Neural cell (in vitro differentiated cells): ENCODE measurements at regions not wholly inside any gene's neighbourhood (a gene's known extent, or its start where the extent isn't known, plus 50 kb on each side); places are given as distances from the start of the nearest gene placed in this dataset.

Source experiments
- H2AFZ ChIP-seq: fragments of 200-600, 300-800 bp; sonication (generic), shearing (Covaris generic); 2 replicates; pipeline ENCODE4 v1.6.0; 2014; ENCODE audit warnings: low read depth, mild to moderate bottlenecking, antibody characterized with exemption, low read length, moderate library complexity
- H3F3A ChIP-seq: fragments of 200-600 bp; shearing (Covaris generic); 2 replicates; pipeline ENCODE4 v1.6.1; 2016; ENCODE audit warnings: mild to moderate bottlenecking, moderate library complexity, mixed read lengths, antibody characterized with exemption, low read length; ENCODE audit not compliant: insufficient read depth, poor library complexity, severe bottlenecking
- H3K27ac ChIP-seq: fragments of 200-600, 300-800 bp; sonication (generic), shearing (Covaris generic); 2 replicates; pipeline ENCODE4 v1.5.1; 2014; ENCODE audit warnings: mild to moderate bottlenecking, low read length, moderate library complexity
- H3K27me3 ChIP-seq: fragments of 300-800, 200-600 bp; sonication (generic), shearing (Covaris generic); 2 replicates; pipeline ENCODE4 v1.6.0; 2014; ENCODE audit warnings: mild to moderate bottlenecking, low read depth, low read length, moderate library complexity; ENCODE audit not compliant: insufficient read depth
- H3K36me3 ChIP-seq: fragments of 300-800, 200-600 bp; sonication (generic), shearing (Covaris generic); 2 replicates; pipeline ENCODE4 v1.5.1; 2014; ENCODE audit warnings: mild to moderate bottlenecking, antibody characterized with exemption, low read length, moderate library complexity; ENCODE audit not compliant: insufficient read depth
- H3K4me2 ChIP-seq: fragments of 300-800, 200-600 bp; sonication (generic), shearing (Covaris generic); 2 replicates; pipeline ENCODE4 v1.6.0; 2014; ENCODE audit warnings: mild to moderate bottlenecking, low read length
- H3K4me3 ChIP-seq: fragments of 300-800, 200-600 bp; sonication (generic), shearing (Covaris generic); 2 replicates; pipeline ENCODE4 v1.5.1; 2014; ENCODE audit warnings: mild to moderate bottlenecking, low read length, moderate library complexity
- H3K79me2 ChIP-seq: fragments of 200-600 bp; shearing (Covaris generic); replicated peaks from 2 replicates; pipeline ENCODE4 v1.6.0; 2014; ENCODE audit warnings: mild to moderate bottlenecking, low read length, moderate library complexity; ENCODE audit not compliant: insufficient read depth
- H3K9ac ChIP-seq: fragments of 300-800, 200-600 bp; sonication (generic), shearing (Covaris generic); 2 replicates; pipeline ENCODE4 v1.6.1; 2016; ENCODE audit warnings: mild to moderate bottlenecking, low read length, mixed read lengths
- H3K9me2 ChIP-seq: fragments of 200-600 bp; shearing (Covaris generic); 2 replicates; pipeline ENCODE4 v1.6.1; 2016; ENCODE audit warnings: mild to moderate bottlenecking, low read length, mixed read lengths; ENCODE audit not compliant: insufficient read depth
- H3K9me3 ChIP-seq: fragments of 200-600, 300-800 bp; sonication (generic), shearing (Covaris generic); 2 replicates; pipeline ENCODE4 v1.6.1; 2016; ENCODE audit warnings: mild to moderate bottlenecking, mixed run types, low read length, moderate library complexity, mixed read lengths
- H4K20me1 ChIP-seq: fragments of 200-600 bp; shearing (Covaris generic); 2 replicates; pipeline ENCODE4 v1.6.1; 2016; ENCODE audit warnings: mild to moderate bottlenecking, mixed run types; ENCODE audit not compliant: insufficient read depth
- CTCF ChIP-seq: fragments of 450-650 bp; IDR thresholded peaks from 2 replicates; pipeline ENCODE4 v1.5.1; 2014; ENCODE audit warnings: antibody characterized with exemption, mild to moderate bottlenecking, moderate library complexity; ENCODE audit not compliant: poor library complexity, severe bottlenecking
- EP300 ChIP-seq: fragments of 450-650 bp; conservative IDR thresholded peaks from 2 replicates; pipeline ENCODE4 v1.6.1; 2014; ENCODE audit warnings: antibody characterized with exemption, mild to moderate bottlenecking, moderate library complexity; ENCODE audit not compliant: poor library complexity, severe bottlenecking
- EZH2 ChIP-seq: fragments of 200-600, 300-800 bp; shearing (Covaris generic), sonication (generic); IDR thresholded peaks from 2 replicates; pipeline ENCODE4 v1.6.1; 2014; ENCODE audit warnings: antibody characterized with exemption, low read length, borderline replicate concordance, mild to moderate bottlenecking; ENCODE audit not compliant: insufficient read depth, poor library complexity, severe bottlenecking
- MXI1 ChIP-seq: fragments of 450-650 bp; conservative IDR thresholded peaks from 2 replicates; pipeline ENCODE4 v1.6.1; 2014; ENCODE audit warnings: antibody characterized with exemption, mild to moderate bottlenecking; ENCODE audit not compliant: poor library complexity, severe bottlenecking
- POLR2AphosphoS5 ChIP-seq: IDR thresholded peaks from 2 replicates; pipeline ENCODE4 v1.6.1; 2012
- RAD21 ChIP-seq: fragments of 450-650 bp; conservative IDR thresholded peaks from 2 replicates; pipeline ENCODE4 v1.6.1; 2014; ENCODE audit warnings: antibody characterized with exemption, mild to moderate bottlenecking, moderate library complexity
- REST ChIP-seq: IDR thresholded peaks from 2 replicates; pipeline ENCODE4 v1.6.1; 2012; ENCODE audit warnings: borderline replicate concordance
- SMC3 ChIP-seq: fragments of 450-650 bp; conservative IDR thresholded peaks from 2 replicates; pipeline ENCODE4 v1.6.1; 2014; ENCODE audit warnings: antibody characterized with exemption, mild to moderate bottlenecking, moderate library complexity; ENCODE audit not compliant: poor library complexity
- TAF1 ChIP-seq: IDR thresholded peaks from 2 replicates; pipeline ENCODE4 v1.6.1; 2012; ENCODE audit warnings: low read depth

- H3K9me3 ChIP-seq, result no peaks in the 10 kb centered on the region
- H3K27me3 ChIP-seq, result no peaks in the 10 kb centered on the region
- no peak overlapping the region for H3K4me3 ChIP-seq
- no peaks in the 10 kb centered on the region for H3K36me3 ChIP-seq
- no peaks in the 10 kb centered on the region for H3F3A ChIP-seq
- H4K20me1 ChIP-seq, result no peaks in the 10 kb centered on the region
- H3K27ac ChIP-seq, result no peak overlapping the region
- no peak overlapping the region for H3K4me2 ChIP-seq
- H3K9ac ChIP-seq, result no peak overlapping the region
- TF ChIP-seq EP300 (no peak), REST (no peak)
- H3K79me2 ChIP-seq, result no peaks in the 10 kb centered on the region
- no peaks in the 10 kb centered on the region for H3K9me2 ChIP-seq
- no peak overlapping the region for H2AFZ ChIP-seq
Observed at GRCh38 chr7:46723742-46724141, 802.7 kb upstream of the IGFBP3 start.

GRCh38 chr7:46723003-46723402 lies 801.9 kb upstream of the IGFBP3 start:
- no peak overlapping the region for H3K4me2 ChIP-seq
- no peaks in the 10 kb centered on the region for H3F3A ChIP-seq
- no peaks in the 10 kb centered on the region for H3K36me3 ChIP-seq
- H3K9ac ChIP-seq, result no peak overlapping the region
- TF ChIP-seq REST (no peak), MXI1 (no peak), TAF1 (no peak), POLR2AphosphoS5 (no peak), SMC3 (no peak), CTCF (no peak), RAD21 (no peak), EZH2 (no peak), EP300 (no peak)
- no peak overlapping the region for H3K27ac ChIP-seq
- no peak overlapping the region for H3K4me3 ChIP-seq
- no peaks in the 10 kb centered on the region for H3K79me2 ChIP-seq
- no peaks in the 10 kb centered on the region for H3K27me3 ChIP-seq
- no peaks in the 10 kb centered on the region for H4K20me1 ChIP-seq
- no peaks in the 10 kb centered on the region for H3K9me2 ChIP-seq
- no peak overlapping the region for H2AFZ ChIP-seq
- no peaks in the 10 kb centered on the region for H3K9me3 ChIP-seq
